Pancreas (tissue), 10 donors: ENCODE measurements at regions not wholly inside any gene's neighbourhood (a gene's known extent, or its start where the extent isn't known, plus 50 kb on each side); places are given as distances from the start of the nearest gene placed in this dataset.
"Not testable (repeated sequence)": the region's sequence is repeated elsewhere in the genome, so short reads cannot be mapped to it uniquely, and the experiment has no call there.

Source experiments
- ATAC-seq, 4 donors: fragments of 200-7000 bp; cut with Tn5 transposase; one replicate each; pipeline versions ENCODE4 v1.8.0 to v1.9.1; 2020; ENCODE audit warnings: mild to moderate bottlenecking in 4 of 4, moderate library complexity in 4 of 4
- DNase-seq, 6 donors: peaks; one replicate each; pipeline ENCODE4 v3.0.0-alpha.2; 2020
- FAIRE-seq: peaks from 2 replicates; lab custom pipeline; 2012; peaks lifted over from hg19 to GRCh38; lab: Jason Lieb, UNC
- H3K27ac ChIP-seq, 4 donors: fragments of 200-600 bp; sonication (generic); 1 replicate in 3 of 4; 2 replicates in 1 of 4; pipeline versions ENCODE4 v1.5.0 to v1.8.0; 2020
- H3K27me3 ChIP-seq, 4 donors: fragments of 200-600 bp; one replicate each; pipeline ENCODE4 v1.8.0; 2021
- H3K36me3 ChIP-seq, 3 donors: fragments of 200-600 bp; sonication (generic) in 1 of 3; one replicate each; pipeline versions ENCODE4 v1.5.0 to v1.8.0; 2020 to 2021
- H3K4me1 ChIP-seq, 3 donors: fragments of 200-600 bp; one replicate each; pipeline ENCODE4 v1.8.0; 2021
- H3K4me3 ChIP-seq, 4 donors: fragments of 200-600 bp; sonication (generic) in 2 of 4; one replicate each; pipeline versions ENCODE4 v1.5.0 to v1.8.0; 2020 to 2021
- H3K9me3 ChIP-seq, 4 donors: fragments of 200-600 bp; one replicate each; pipeline ENCODE4 v1.8.0; 2021
- WGBS, 2 donors: extraction: QIAGEN DNeasy Blood & Tissue Kit; methylation state at CpG; one replicate each; pipeline ENCODE4 v1.1.7; 2013; 5-methylcytosine and 5-hydroxymethylcytosine counted together
- intact Hi-C, 3 donors: fragments of 100-400 bp; cut with DNase I; formaldehyde crosslinking; loops; one replicate each; pipeline versions ENCODE4 v1.11.1 to v1.14.2; 2022
- TF ChIP-seq, protein P1 (sequence below), 4 donors: fragments of 200-600 bp; sonication (generic) in 3 of 4; IDR thresholded peaks; one replicate each; pipeline versions ENCODE4 v1.5.0 to v1.8.0; 2021; ENCODE audit warnings: antibody characterized with exemption in 4 of 4
- donor health status: healthy with polysubstance abuse.
- donor health status: DM: no; HTN: no; CAD: no; lungs with moderate emphysema.
- donor health status: DM: no; HTN: no; CAD: no.
- donor health status: control.
- donor health status: control.
- donor health status: Bipolar disorder and iron deficiency.
- donor health status: DM: yes; HTN: yes; CAD: no.
- donor health status: DM: no; HTN: no; CAD: no.
- donor health status: DM: no; HTN: no; CAD: no.
- donor health status: DM: yes; HTN: yes; CAD: no.

DNA sequence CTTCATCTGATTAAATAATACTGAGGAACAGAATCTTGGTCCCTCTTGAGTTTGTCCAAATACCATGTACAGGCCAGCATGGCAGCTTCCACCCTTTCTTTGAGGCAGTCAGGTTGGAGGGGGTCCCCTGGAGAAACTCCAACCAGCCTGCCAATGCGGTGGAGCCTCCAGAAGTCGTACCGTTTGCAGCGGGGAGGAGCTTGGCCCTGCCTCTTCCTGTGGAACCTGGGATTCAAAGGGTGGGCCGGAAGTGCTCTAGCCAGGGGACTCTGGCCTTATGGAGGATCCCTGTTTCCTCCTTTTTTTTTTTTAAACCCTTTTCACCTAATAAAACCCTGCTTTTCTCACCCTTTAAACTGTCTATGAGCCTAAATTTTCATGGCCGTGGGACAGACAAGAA is 216.3 kb upstream of the ZNF608 start:
- Histone ChIP-seq H3K9me3 (no peaks in the 10 kb centered on the region), H3K27ac (no peak overlapping the region), H3K4me1 (no peaks in the 10 kb centered on the region), H3K27me3 (no peaks in the 10 kb centered on the region), H3K4me3 (no peak overlapping the region), H3K36me3 (no peaks in the 10 kb centered on the region)
- intact Hi-C loops = no loop called here
- ATAC-seq (no peak), DNase-seq (no peak), FAIRE-seq (no peak)
- TF ChIP-seq, protein P1, sequence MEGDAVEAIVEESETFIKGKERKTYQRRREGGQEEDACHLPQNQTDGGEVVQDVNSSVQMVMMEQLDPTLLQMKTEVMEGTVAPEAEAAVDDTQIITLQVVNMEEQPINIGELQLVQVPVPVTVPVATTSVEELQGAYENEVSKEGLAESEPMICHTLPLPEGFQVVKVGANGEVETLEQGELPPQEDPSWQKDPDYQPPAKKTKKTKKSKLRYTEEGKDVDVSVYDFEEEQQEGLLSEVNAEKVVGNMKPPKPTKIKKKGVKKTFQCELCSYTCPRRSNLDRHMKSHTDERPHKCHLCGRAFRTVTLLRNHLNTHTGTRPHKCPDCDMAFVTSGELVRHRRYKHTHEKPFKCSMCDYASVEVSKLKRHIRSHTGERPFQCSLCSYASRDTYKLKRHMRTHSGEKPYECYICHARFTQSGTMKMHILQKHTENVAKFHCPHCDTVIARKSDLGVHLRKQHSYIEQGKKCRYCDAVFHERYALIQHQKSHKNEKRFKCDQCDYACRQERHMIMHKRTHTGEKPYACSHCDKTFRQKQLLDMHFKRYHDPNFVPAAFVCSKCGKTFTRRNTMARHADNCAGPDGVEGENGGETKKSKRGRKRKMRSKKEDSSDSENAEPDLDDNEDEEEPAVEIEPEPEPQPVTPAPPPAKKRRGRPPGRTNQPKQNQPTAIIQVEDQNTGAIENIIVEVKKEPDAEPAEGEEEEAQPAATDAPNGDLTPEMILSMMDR (IDR thresholded peaks at IDR 0.05) = no peak
- WGBS, 2 donors = 85 to 86% methylated on average over 6 of the region's 6 CpGs

DNA sequence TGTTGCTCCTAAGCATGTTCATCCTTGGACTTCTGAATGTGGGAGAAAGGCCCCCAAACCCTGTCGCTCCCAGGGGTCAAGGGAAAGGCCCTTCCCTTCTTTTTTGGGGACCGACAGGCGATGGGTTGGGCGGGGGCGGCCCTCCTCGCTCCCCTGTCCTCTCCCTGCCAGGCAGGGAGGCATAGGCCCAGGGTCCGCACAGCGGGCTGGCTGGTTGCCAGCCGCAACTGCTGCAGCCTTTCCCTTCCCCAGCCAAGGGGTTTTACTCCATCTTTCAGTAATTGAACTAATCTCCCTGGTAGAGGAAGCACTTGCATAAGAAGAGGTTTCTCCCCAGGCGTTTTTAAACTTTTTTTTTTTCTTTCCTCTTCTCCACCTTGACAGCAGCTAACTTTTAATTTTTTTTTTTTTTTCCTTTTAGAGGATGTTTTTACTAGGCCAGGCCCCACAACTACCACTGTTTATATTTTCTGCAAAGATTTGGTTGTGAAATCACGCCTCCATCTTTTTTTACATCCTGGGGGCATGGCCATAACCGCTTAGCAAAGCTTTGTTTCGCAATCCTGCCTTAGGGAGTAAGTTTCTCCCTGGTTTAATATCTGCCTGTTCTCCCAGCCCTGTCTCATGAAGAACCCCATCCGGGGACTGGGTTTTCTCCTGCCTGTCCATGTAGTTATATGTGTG is 216.9 kb upstream of the ZNF608 start:
- ATAC-seq = peak in 2 of 4 donors; percentile 41 to 47
- 81 to 85% methylated on average over 14 of the region's 14 CpGs for WGBS, 2 donors

DNA sequence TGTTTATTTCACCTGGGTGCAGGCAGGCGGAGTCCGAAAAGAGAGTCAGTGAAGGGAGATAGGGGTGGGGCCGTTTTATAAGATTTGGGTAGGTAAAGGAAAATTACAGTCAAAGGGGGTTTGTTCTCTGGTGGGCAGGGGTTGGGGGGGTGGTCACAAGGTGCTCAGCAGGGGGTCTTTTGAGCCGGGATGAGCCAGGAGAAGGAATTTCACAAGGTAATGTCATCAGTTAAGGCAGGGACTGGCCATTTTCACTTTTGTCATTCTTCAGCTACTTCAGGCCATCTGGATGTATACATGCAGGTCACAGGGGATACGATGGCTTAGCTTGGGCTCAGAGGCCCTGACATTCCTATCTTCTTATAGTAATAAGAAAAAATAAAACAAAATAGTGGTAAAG is 220.3 kb upstream of the ZNF608 start:
- intact Hi-C loops, H3K4me3 ChIP-seq, FAIRE-seq, H3K9me3 ChIP-seq, H3K27me3 ChIP-seq, DNase-seq, H3K4me1 ChIP-seq, H3K27ac ChIP-seq, H3K36me3 ChIP-seq, ATAC-seq: not testable (repeated sequence)
- WGBS, 2 donors = 74 to 83% methylated on average over 5 of the region's 5 CpGs

More for the DNA sequence above, 216.9 kb upstream of the ZNF608 start:
- peak in 1 of 6 donors; percentile 14 for DNase-seq
- no peaks in the 10 kb centered on the region for H3K27me3 ChIP-seq
- TF ChIP-seq, protein P1 (IDR thresholded peaks at IDR 0.05) = no peak
- H3K27ac ChIP-seq = no peak overlapping the region
- FAIRE-seq = no peak
- intact Hi-C loops = no loop called here
- no peaks in the 10 kb centered on the region for H3K9me3 ChIP-seq
- H3K4me3 ChIP-seq = no peak overlapping the region
- H3K4me1 ChIP-seq = no peaks in the 10 kb centered on the region
- H3K36me3 ChIP-seq = no peaks in the 10 kb centered on the region

DNA sequence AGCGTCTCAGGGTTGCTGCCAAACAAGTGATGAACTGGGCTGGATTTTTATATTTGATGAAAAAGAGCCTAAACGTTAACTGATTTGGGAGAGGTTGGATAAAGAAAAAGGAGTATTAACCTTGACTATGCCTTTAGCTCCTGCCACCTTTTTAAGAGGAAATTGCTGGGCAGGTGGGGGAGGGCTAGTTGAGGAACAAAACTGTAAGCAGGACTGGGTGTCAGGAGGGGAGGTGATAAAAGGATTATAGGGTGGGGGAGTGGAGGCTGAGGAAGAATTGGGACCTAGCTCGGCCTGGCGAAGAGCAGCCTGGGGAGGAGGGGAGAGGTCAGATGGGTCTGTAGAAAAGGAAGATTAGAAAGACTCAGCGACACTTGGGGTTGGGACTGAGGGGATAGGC is 223.9 kb upstream of the ZNF608 start:
- 90 to 97% methylated on average over 5 of the region's 5 CpGs for WGBS, 2 donors
- DNase-seq, H3K36me3 ChIP-seq, H3K4me1 ChIP-seq, ATAC-seq, H3K27ac ChIP-seq, H3K9me3 ChIP-seq, H3K4me3 ChIP-seq, FAIRE-seq, H3K27me3 ChIP-seq, intact Hi-C loops: not testable (repeated sequence)

DNA sequence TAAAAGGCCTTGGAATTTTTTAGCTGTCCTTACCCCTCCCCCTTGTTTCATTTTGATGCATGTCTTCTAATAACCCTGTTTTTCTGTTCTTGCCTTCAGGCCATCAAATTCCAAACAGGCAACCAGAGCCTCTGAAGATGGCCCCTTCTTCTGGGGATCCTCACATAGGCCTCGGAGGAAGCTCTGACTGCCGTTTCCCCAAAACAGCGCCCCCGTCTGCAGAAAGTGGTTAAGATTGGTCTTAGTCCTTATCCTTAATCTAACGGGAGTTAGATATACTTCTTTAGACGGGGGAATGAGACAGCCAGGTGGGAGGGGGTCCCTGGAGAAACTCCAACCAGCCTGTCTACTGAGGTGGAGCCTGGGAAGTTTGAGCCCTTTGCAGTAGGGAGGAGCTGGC is 226.3 kb upstream of the ZNF608 start:
- DNase-seq (no peak), ATAC-seq (no peak), FAIRE-seq (no peak)
- Histone ChIP-seq H3K4me3 (no peak overlapping the region), H3K27ac (no peak overlapping the region), H3K27me3 (no peaks in the 10 kb centered on the region), H3K9me3 (no peaks in the 10 kb centered on the region), H3K4me1 (no peaks in the 10 kb centered on the region), H3K36me3 (no peaks in the 10 kb centered on the region)
- TF ChIP-seq, protein P1 (IDR thresholded peaks at IDR 0.05) = no peak
- 82 to 89% methylated on average over 6 of the region's 6 CpGs for WGBS, 2 donors
- intact Hi-C loops = no loop called here

DNA sequence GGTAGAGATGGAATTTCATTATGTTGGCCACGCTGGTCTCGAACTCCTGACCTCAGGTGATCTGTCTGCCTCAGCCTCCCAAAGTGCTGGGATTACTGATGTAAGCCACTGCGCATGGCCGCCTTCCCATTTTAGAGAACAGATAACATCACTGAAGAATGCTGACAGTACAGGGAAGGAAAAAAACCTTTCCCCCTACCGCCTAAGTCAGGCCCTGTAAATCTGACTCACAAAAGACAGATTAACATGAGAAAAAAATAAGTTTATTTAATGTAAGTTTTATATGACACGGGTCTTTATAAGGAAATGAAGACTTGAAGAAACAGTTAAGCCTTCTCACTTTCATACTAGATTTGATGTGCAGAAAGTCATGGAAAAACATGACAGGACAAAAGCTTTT is 227.2 kb upstream of the ZNF608 start:
- TF ChIP-seq, protein P1 (IDR thresholded peaks at IDR 0.05) = no peak
- Histone ChIP-seq H3K27me3 (no peaks in the 10 kb centered on the region), H3K4me1 (no peaks in the 10 kb centered on the region), H3K27ac (no peak overlapping the region), H3K4me3 (no peak overlapping the region), H3K9me3 (no peaks in the 10 kb centered on the region), H3K36me3 (no peaks in the 10 kb centered on the region)
- ATAC-seq (no peak), DNase-seq (no peak), FAIRE-seq (no peak)
- intact Hi-C loops = no loop called here
- 93 to 95% methylated on average over 6 of the region's 6 CpGs for WGBS, 2 donors
